HG03103 (cell line): ENCODE measurements at regions not wholly inside any gene's neighbourhood (a gene's known extent, or its start where the extent isn't known, plus 50 kb on each side); places are given as distances from the start of the nearest gene placed in this dataset.
"Not testable (repeated sequence)": the region's sequence is repeated elsewhere in the genome, so short reads cannot be mapped to it uniquely, and the experiment has no call there.

Experiments
- ATAC-seq: cut with Tn5 transposase; IDR thresholded peaks from one replicate; pipeline ENCODE4 v1.9.1; 2021; ENCODE audit warnings: low read depth; ENCODE audit not compliant: unreplicated experiment

- ATAC-seq = not testable (repeated sequence)
These were observed 402.3 kb downstream of the PSAT1 start for GRCh38 chr9:78699217-78699616.

GRCh38 chr9:78704153-78704552 lies 407.2 kb downstream of the PSAT1 start:
- not testable (repeated sequence) for ATAC-seq

GRCh38 chr9:78707080-78707479 lies 410.2 kb downstream of the PSAT1 start:
- ATAC-seq = peak; percentile 31

GRCh38 chr9:78707481-78707991 lies 410.6 kb downstream of the PSAT1 start:
- ATAC-seq = peak; percentile 95

GRCh38 chr9:78712903-78713613 lies 416.1 kb downstream of the PSAT1 start:
- no peak for ATAC-seq

GRCh38 chr9:78713614-78714405 lies 416.9 kb downstream of the PSAT1 start:
- no peak for ATAC-seq

GRCh38 chr9:78714576-78714975 lies 417.7 kb downstream of the PSAT1 start:
- ATAC-seq = no peak

- not testable (repeated sequence) for ATAC-seq
These were observed 422.1 kb downstream of the PSAT1 start for GRCh38 chr9:78719029-78719428.

- ATAC-seq = no peak
These were observed 428.0 kb downstream of the PSAT1 start for GRCh38 chr9:78724896-78725295.

GRCh38 chr9:78725503-78725902 lies 428.6 kb downstream of the PSAT1 start:
- no peak for ATAC-seq

- ATAC-seq = no peak
These were observed 448.4 kb downstream of the PSAT1 start for GRCh38 chr9:78745331-78745730.

- no peak for ATAC-seq
These were observed 449.1 kb downstream of the PSAT1 start for GRCh38 chr9:78746010-78746409.

- ATAC-seq = no peak
These were observed 456.1 kb downstream of the PSAT1 start for GRCh38 chr9:78753039-78753438.

GRCh38 chr9:78756813-78757510 lies 460.0 kb downstream of the PSAT1 start:
- ATAC-seq = peak; percentile 84

- ATAC-seq = no peak
These were observed 466.5 kb downstream of the PSAT1 start for GRCh38 chr9:78763424-78763823.

- ATAC-seq = no peak
These were observed 468.9 kb downstream of the PSAT1 start for GRCh38 chr9:78765861-78766260.

- no peak for ATAC-seq
These were observed 470.6 kb downstream of the PSAT1 start for GRCh38 chr9:78767490-78767889.

- ATAC-seq = no peak
These were observed 472.8 kb downstream of the PSAT1 start for GRCh38 chr9:78769690-78770089.

GRCh38 chr9:78775211-78775610 lies 478.3 kb downstream of the PSAT1 start:
- ATAC-seq = no peak

- no peak for ATAC-seq
These were observed 478.9 kb downstream of the PSAT1 start for GRCh38 chr9:78775696-78776295.

- ATAC-seq = no peak
These were observed 480.8 kb downstream of the PSAT1 start for GRCh38 chr9:78777747-78778146.
